GM18520 (cell line): ENCODE measurements at regions not wholly inside any gene's neighbourhood (a gene's known extent, or its start where the extent isn't known, plus 50 kb on each side); places are given as distances from the start of the nearest gene placed in this dataset.
"Not testable (repeated sequence)": the region's sequence is repeated elsewhere in the genome, so short reads cannot be mapped to it uniquely, and the experiment has no call there.

Source experiments
- ATAC-seq: cut with Tn5 transposase; IDR thresholded peaks from one replicate; pipeline ENCODE4 v1.9.1; 2021; ENCODE audit not compliant: unreplicated experiment

- ATAC-seq = no peak
Observed at GRCh38 chr4:104549736-104550135, 55.0 kb upstream of the CXXC4 start.

- ATAC-seq = no peak
Observed at GRCh38 chr4:104559502-104559901, 64.8 kb upstream of the CXXC4 start.

GRCh38 chr4:104571341-104571740, 76.6 kb upstream of the CXXC4 start:
- ATAC-seq = no peak

- ATAC-seq = no peak
Observed at GRCh38 chr4:104574371-104574770, 79.7 kb upstream of the CXXC4 start.

GRCh38 chr4:104575278-104575677, 80.6 kb upstream of the CXXC4 start:
- ATAC-seq = no peak

GRCh38 chr4:104577405-104577804, 82.7 kb upstream of the CXXC4 start:
- no peak for ATAC-seq

- not testable (repeated sequence) for ATAC-seq
Observed at GRCh38 chr4:104581476-104581875, 86.8 kb upstream of the CXXC4 start.

- not testable (repeated sequence) for ATAC-seq
Observed at GRCh38 chr4:104582056-104582455, 87.4 kb upstream of the CXXC4 start.

- ATAC-seq = no peak
Observed at GRCh38 chr4:104589264-104589868, 94.7 kb upstream of the CXXC4 start.

- ATAC-seq = no peak
Observed at GRCh38 chr4:104591510-104591911, 96.8 kb upstream of the CXXC4 start.

GRCh38 chr4:104592183-104592582, 97.5 kb upstream of the CXXC4 start:
- no peak for ATAC-seq

- no peak for ATAC-seq
Observed at GRCh38 chr4:104593019-104593418, 98.3 kb upstream of the CXXC4 start.

GRCh38 chr4:104596189-104596588, 101.5 kb upstream of the CXXC4 start:
- ATAC-seq = no peak

- ATAC-seq = no peak
Observed at GRCh38 chr4:104615496-104615895, 120.8 kb upstream of the CXXC4 start.

- no peak for ATAC-seq
Observed at GRCh38 chr4:104615926-104616325, 121.2 kb upstream of the CXXC4 start.

- ATAC-seq = no peak
Observed at GRCh38 chr4:104616401-104616820, 121.7 kb upstream of the CXXC4 start.

GRCh38 chr4:104625706-104626105, 131.0 kb upstream of the CXXC4 start:
- ATAC-seq = no peak

- no peak for ATAC-seq
Observed at GRCh38 chr4:104629601-104630000, 134.9 kb upstream of the CXXC4 start.

GRCh38 chr4:104630272-104630671, 135.6 kb upstream of the CXXC4 start:
- ATAC-seq = no peak

- no peak for ATAC-seq
Observed at GRCh38 chr4:104631000-104631399, 136.3 kb upstream of the CXXC4 start.

GRCh38 chr4:104641418-104641817, 146.7 kb upstream of the CXXC4 start:
- no peak for ATAC-seq

GRCh38 chr4:104642521-104642920, 147.8 kb upstream of the CXXC4 start:
- no peak for ATAC-seq

GRCh38 chr4:104643805-104644204, 149.1 kb upstream of the CXXC4 start:
- no peak for ATAC-seq
